GM19463 (cell line): ENCODE measurements at regions not wholly inside any gene's neighbourhood (a gene's known extent, or its start where the extent isn't known, plus 50 kb on each side); places are given as distances from the start of the nearest gene placed in this dataset.
"Not testable (repeated sequence)": the region's sequence is repeated elsewhere in the genome, so short reads cannot be mapped to it uniquely, and the experiment has no call there.

Source experiments
- ATAC-seq: cut with Tn5 transposase; IDR thresholded peaks from one replicate; pipeline ENCODE4 v1.9.1; 2021; ENCODE audit warnings: mild to moderate bottlenecking, moderate library complexity; ENCODE audit not compliant: unreplicated experiment

GRCh38 chr10:33673839-33674415 is 339.5 kb upstream of the NRP1 start:
- no peak for ATAC-seq

GRCh38 chr10:33669904-33670303 is 335.4 kb upstream of the NRP1 start:
- ATAC-seq = no peak

- ATAC-seq = no peak
Measured at GRCh38 chr10:33666686-33667480, 332.4 kb upstream of the NRP1 start.

GRCh38 chr10:33665501-33665900 is 331.0 kb upstream of the NRP1 start:
- ATAC-seq = no peak

DNA sequence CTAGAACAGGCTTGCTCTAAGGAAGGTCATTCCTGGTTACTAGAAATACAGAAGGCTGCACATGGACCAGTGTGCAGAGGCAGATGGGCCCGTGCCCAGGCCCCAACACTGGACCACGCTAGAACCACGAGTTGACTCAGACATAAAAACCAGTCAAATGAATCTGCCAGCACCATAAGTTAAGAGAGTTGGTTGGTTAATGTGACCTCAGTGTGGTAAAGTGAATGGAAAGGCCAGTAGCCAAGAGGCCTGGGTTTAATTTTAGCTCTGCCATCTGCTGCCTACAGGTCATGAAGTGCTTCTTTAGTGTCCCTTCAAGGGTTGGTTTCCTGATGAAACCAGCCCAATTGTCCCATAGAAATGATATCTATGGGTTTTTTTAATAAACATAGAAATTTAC is 329.6 kb upstream of the NRP1 start:
- ATAC-seq = no peak

DNA sequence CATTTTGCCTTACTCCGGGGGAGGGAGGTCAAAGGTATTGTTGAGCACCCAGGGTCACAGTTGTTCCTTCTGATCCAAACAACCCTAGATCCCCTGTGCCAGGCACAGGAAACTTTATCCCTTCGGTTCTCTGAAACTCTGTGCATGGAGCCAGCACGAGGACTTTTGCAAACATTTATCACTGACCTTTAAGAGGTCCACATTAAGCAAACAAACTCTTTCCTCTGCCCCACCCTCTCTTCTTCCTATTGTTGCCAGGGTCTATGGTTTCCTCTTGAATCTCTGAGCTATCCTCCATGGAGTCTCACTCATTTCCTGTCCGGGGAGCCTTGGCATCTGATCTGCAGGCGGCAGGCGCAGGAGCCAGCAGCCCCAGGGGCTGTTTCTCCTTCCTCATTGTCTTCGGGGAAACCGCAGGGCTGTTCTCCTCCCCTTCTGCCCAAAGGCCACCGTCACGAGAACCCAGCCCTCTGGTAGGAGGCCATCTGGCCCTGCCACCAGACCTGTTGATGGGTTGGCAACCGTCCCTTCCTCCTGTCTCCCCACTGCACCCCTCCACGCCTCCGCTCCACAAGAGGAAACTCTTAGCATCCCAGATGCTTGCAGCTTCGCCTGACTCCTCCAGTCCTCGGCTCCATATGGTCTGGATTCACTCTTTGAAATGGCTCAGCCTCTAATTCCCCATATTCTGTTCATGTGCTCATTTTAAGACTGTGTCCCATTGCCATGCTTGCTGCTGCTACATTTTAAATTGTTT is 327.3 kb upstream of the NRP1 start:
- peak; percentile 44 for ATAC-seq

- no peak for ATAC-seq
Measured at GRCh38 chr10:33660329-33660728, 325.9 kb upstream of the NRP1 start.

DNA sequence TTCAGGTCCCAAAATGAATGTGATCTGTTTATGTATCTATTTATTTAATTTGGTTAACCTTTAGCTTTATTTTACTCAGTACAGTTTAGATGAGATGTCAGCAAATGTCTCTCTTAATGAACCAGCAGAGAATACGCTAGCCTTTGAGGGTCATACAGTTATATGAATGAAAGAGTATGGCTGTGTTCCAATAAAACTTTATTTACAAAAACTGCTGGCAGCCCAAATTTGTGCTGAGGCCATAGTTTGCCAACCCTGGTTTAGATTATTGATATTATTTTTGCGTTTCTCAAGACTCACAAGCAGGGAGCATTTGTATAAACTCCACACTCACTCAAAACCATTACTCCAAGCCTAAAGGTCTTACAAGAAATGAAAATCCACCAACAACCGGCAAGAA is 323.4 kb upstream of the NRP1 start:
- ATAC-seq = no peak

- no peak for ATAC-seq
Measured at GRCh38 chr10:33657154-33657908, 322.9 kb upstream of the NRP1 start.

- no peak for ATAC-seq
Measured at GRCh38 chr10:33655921-33656320, 321.5 kb upstream of the NRP1 start.

GRCh38 chr10:33655165-33655815 is 320.8 kb upstream of the NRP1 start:
- ATAC-seq = no peak

GRCh38 chr10:33653584-33654367 is 319.3 kb upstream of the NRP1 start:
- ATAC-seq = no peak

- ATAC-seq = no peak
Measured at GRCh38 chr10:33652870-33653269, 318.4 kb upstream of the NRP1 start.

- ATAC-seq = not testable (repeated sequence)
Measured at GRCh38 chr10:33650131-33650530, 315.7 kb upstream of the NRP1 start.

- ATAC-seq = no peak
Measured at GRCh38 chr10:33643042-33643441, 308.6 kb upstream of the NRP1 start.

GRCh38 chr10:33638891-33639290 is 304.4 kb upstream of the NRP1 start:
- ATAC-seq = no peak

- no peak for ATAC-seq
Measured at GRCh38 chr10:33638374-33638773, 303.9 kb upstream of the NRP1 start.

GRCh38 chr10:33635967-33636515 is 301.6 kb upstream of the NRP1 start:
- no peak for ATAC-seq

DNA sequence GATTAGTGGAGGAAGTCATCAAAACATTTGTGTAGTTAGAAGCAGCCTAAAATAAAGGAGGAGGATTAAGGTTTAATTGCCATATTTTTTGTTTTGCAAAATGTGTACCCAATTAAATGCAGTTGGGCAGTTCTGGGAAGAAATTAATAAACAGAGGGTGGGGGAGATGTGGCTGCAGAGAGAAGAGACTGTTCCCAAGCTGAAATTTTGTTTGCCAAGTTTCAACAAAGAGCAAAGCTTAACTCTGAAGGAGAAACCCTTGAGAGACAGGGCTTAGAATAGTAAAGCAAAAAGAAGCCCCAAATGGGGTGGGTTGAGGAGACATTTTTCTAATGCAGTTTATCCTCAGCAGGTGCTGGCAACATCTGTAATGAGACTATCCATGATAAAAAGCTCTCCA is 298.0 kb upstream of the NRP1 start:
- no peak for ATAC-seq

- no peak for ATAC-seq
Measured at GRCh38 chr10:33631991-33632390, 297.5 kb upstream of the NRP1 start.
